Liver (tissue), 8 donors: ENCODE measurements at regions not wholly inside any gene's neighbourhood (a gene's known extent, or its start where the extent isn't known, plus 50 kb on each side); places are given as distances from the start of the nearest gene placed in this dataset.
A peak's percentile ranks its signal among the peaks of the same experiment; 100 is the strongest.

Experiments used
- DNase-seq: peaks from one replicate; pipeline ENCODE4 v3.0.0-alpha.2; 2017; ENCODE audit warnings: low spot score
- H3K27ac ChIP-seq, 2 donors: one replicate each; pipeline ENCODE4 v1.7.0; 2013; ENCODE audit warnings: inconsistent platforms in 2 of 2, low read length in 2 of 2, control low read depth in 1 of 2, low read depth in 1 of 2, mild to moderate bottlenecking in 1 of 2
- H3K27me3 ChIP-seq, 4 donors: one replicate each; pipeline versions ENCODE4 v1.6.1 to v1.7.0; 2013; ENCODE audit warnings: low read length in 3 of 4, inconsistent platforms in 1 of 4, mild to moderate bottlenecking in 1 of 4, moderate library complexity in 1 of 4; ENCODE audit not compliant: control insufficient read depth in 4 of 4, insufficient read depth in 4 of 4
- H3K36me3 ChIP-seq, 4 donors: one replicate each; pipeline versions ENCODE4 v1.6.1 to v1.7.0; 2013; ENCODE audit warnings: low read length in 3 of 4, mild to moderate bottlenecking in 3 of 4, low read depth in 1 of 4, moderate library complexity in 1 of 4; ENCODE audit not compliant: control insufficient read depth in 4 of 4, insufficient read depth in 3 of 4
- H3K4me1 ChIP-seq, 4 donors: one replicate each; pipeline versions ENCODE4 v1.6.1 to v1.7.0; 2013; ENCODE audit warnings: low read length in 3 of 4, mild to moderate bottlenecking in 3 of 4, moderate library complexity in 1 of 4; ENCODE audit not compliant: control insufficient read depth in 4 of 4, insufficient read depth in 4 of 4
- H3K4me3 ChIP-seq, 3 donors: one replicate each; pipeline versions ENCODE4 v1.6.1 to v1.7.0; 2013; ENCODE audit warnings: low read length in 3 of 3, control low read depth in 1 of 3, low read depth in 1 of 3, mild to moderate bottlenecking in 1 of 3
- H3K9ac ChIP-seq, 2 donors: one replicate each; pipeline ENCODE4 v1.7.0; 2013; ENCODE audit warnings: low read length in 2 of 2, mild to moderate bottlenecking in 2 of 2, moderate library complexity in 2 of 2, control low read depth in 1 of 2, low read depth in 1 of 2
- H3K9me3 ChIP-seq, 4 donors: one replicate each; pipeline versions ENCODE4 v1.6.1 to v1.7.0; 2013; ENCODE audit warnings: low read length in 3 of 4; ENCODE audit not compliant: control insufficient read depth in 4 of 4
- ATF3 ChIP-seq: IDR thresholded peaks from 2 replicates; pipeline ENCODE4 v1.6.1; 2016; ENCODE audit warnings: antibody characterized with exemption
- CTCF ChIP-seq: fragments of 150-350 bp; IDR thresholded peaks from 2 replicates; pipeline ENCODE4 v1.5.1; 2017; ENCODE audit warnings: improper control_type of control experiment, low read depth, low read length; ENCODE audit not compliant: missing input control
- EGR1 ChIP-seq, 2 donors: IDR thresholded peaks; 2 replicates each; pipeline ENCODE4 v1.6.1; 2016 to 2018; ENCODE audit warnings: antibody characterized with exemption in 2 of 2, low read depth in 2 of 2
- FOXA1 ChIP-seq: IDR thresholded peaks from 2 replicates; pipeline ENCODE4 v1.6.1; 2016; ENCODE audit warnings: antibody characterized with exemption
- FOXA2 ChIP-seq: IDR thresholded peaks from 2 replicates; pipeline ENCODE4 v1.6.1; 2016; ENCODE audit warnings: antibody characterized with exemption
- GABPA ChIP-seq, 2 donors: IDR thresholded peaks in 1 of 2; conservative IDR thresholded peaks in 1 of 2; 2 replicates each; pipeline ENCODE4 v1.6.1; 2016; ENCODE audit warnings: antibody characterized with exemption in 2 of 2, mild to moderate bottlenecking in 1 of 2, moderate library complexity in 1 of 2
- HNF4A ChIP-seq, 2 donors: conservative IDR thresholded peaks; 2 replicates each; pipeline ENCODE4 v1.6.1; 2016; ENCODE audit warnings: antibody characterized with exemption in 2 of 2, mild to moderate bottlenecking in 2 of 2
- HNF4G ChIP-seq: IDR thresholded peaks from 2 replicates; pipeline ENCODE4 v1.6.1; 2016; ENCODE audit warnings: antibody characterized with exemption
- JUND ChIP-seq, 2 donors: IDR thresholded peaks; 2 replicates each; pipeline ENCODE4 v1.6.1; 2016; ENCODE audit warnings: antibody characterized with exemption in 2 of 2
- MAX ChIP-seq: IDR thresholded peaks from 2 replicates; pipeline ENCODE4 v1.6.1; 2016; ENCODE audit warnings: antibody characterized with exemption
- NR2F2 ChIP-seq: IDR thresholded peaks from 2 replicates; pipeline ENCODE4 v1.6.1; 2016; ENCODE audit warnings: antibody characterized with exemption
- RAD21 ChIP-seq, 2 donors: IDR thresholded peaks; 2 replicates each; pipeline ENCODE4 v1.6.1; 2016; ENCODE audit warnings: antibody characterized with exemption in 2 of 2, mild to moderate bottlenecking in 2 of 2
- REST ChIP-seq: IDR thresholded peaks from 2 replicates; pipeline ENCODE4 v1.6.1; 2016; ENCODE audit warnings: antibody characterized with exemption, mild to moderate bottlenecking
- RXRA ChIP-seq, 2 donors: IDR thresholded peaks; 2 replicates each; pipeline ENCODE4 v1.6.1; 2017 to 2018; ENCODE audit warnings: antibody characterized with exemption in 2 of 2, mild to moderate bottlenecking in 1 of 2
- SP1 ChIP-seq: IDR thresholded peaks from 2 replicates; pipeline ENCODE4 v1.6.1; 2018; ENCODE audit warnings: antibody characterized with exemption, mild to moderate bottlenecking
- TAF1 ChIP-seq: conservative IDR thresholded peaks from 2 replicates; pipeline ENCODE4 v1.6.1; 2016; ENCODE audit warnings: antibody characterized with exemption, mild to moderate bottlenecking
- YY1 ChIP-seq: IDR thresholded peaks from 2 replicates; pipeline ENCODE4 v1.6.1; 2016; ENCODE audit warnings: antibody characterized with exemption, mild to moderate bottlenecking
- ZBTB33 ChIP-seq: IDR thresholded peaks from 2 replicates; pipeline ENCODE4 v1.6.1; 2016; ENCODE audit warnings: antibody characterized with exemption
- WGBS: extraction: QIAGEN DNeasy Blood & Tissue Kit; methylation state at CpG from one replicate; pipeline ENCODE4 v1.1.7; 2013; 5-methylcytosine and 5-hydroxymethylcytosine counted together
- donor health status: healthy.
- donor health status: healthy.
- donor health status: healthy.
- donor health status: healthy.
- donor health status: healthy.

GRCh38 chr3:118713502-118714207 is 321.0 kb downstream of the IGSF11 start:
- DNase-seq, result no peak

GRCh38 chr3:118714800-118715199 is 319.8 kb downstream of the IGSF11 start:
- Histone ChIP-seq H3K27ac (no peak overlapping the region), H3K4me1 (no peaks in the 10 kb centered on the region), H3K9me3 (no peaks in the 10 kb centered on the region), H3K9ac (no peak overlapping the region), H3K27me3 (no peaks in the 10 kb centered on the region), H3K36me3 (no peaks in the 10 kb centered on the region), H3K4me3 (no peak overlapping the region)
- 41% methylated on average over 2 of the region's 2 CpGs for WGBS
- DNase-seq, result no peak
- TF ChIP-seq MAX, result peak; percentile 28
- TF ChIP-seq REST, result no peak
- TF ChIP-seq CTCF, result no peak
- TF ChIP-seq NR2F2, result peak; percentile 48
- no peak for TF ChIP-seq FOXA2
- peak; percentile 58 for TF ChIP-seq YY1
- TF ChIP-seq HNF4A (conservative IDR thresholded peaks at IDR 0.05), result peak; percentile 98
- peak in 1 of 2 donors; percentile 61 for TF ChIP-seq JUND (IDR thresholded peaks at IDR 0.05)
- TF ChIP-seq FOXA1, result no peak
- TF ChIP-seq ZBTB33, result no peak
- no peak for TF ChIP-seq TAF1
- peak; percentile 89 for TF ChIP-seq HNF4G
- TF ChIP-seq RAD21 (IDR thresholded peaks at IDR 0.05), result peak in 1 of 2 donors; percentile 38
- TF ChIP-seq EGR1 (IDR thresholded peaks at IDR 0.05; ENCODE audit: low read depth in 2 of 2), result no peak
- peak; percentile 70 to 76 for TF ChIP-seq RXRA (IDR thresholded peaks at IDR 0.05)
- TF ChIP-seq SP1, result peak; percentile 65
- no peak for TF ChIP-seq ATF3
- no peak for TF ChIP-seq GABPA (IDR thresholded peaks at IDR 0.05 in 1 of 2, conservative IDR thresholded peaks at IDR 0.05 in 1 of 2)

More at GRCh38 chr3:118713502-118714207, 321.0 kb downstream of the IGSF11 start:
- Histone ChIP-seq H3K4me3 (no peak overlapping the region), H3K4me1 (no peaks in the 10 kb centered on the region), H3K27me3 (no peaks in the 10 kb centered on the region), H3K36me3 (no peaks in the 10 kb centered on the region), H3K27ac (no peak overlapping the region), H3K9me3 (no peaks in the 10 kb centered on the region), H3K9ac (no peak overlapping the region)
- WGBS, result 77% methylated on average over 3 of the region's 3 CpGs
- TF ChIP-seq TAF1, result no peak
- TF ChIP-seq SP1, result no peak
- TF ChIP-seq JUND (IDR thresholded peaks at IDR 0.05), result no peak
- no peak for TF ChIP-seq RXRA (IDR thresholded peaks at IDR 0.05)
- TF ChIP-seq HNF4A (conservative IDR thresholded peaks at IDR 0.05), result no peak
- no peak for TF ChIP-seq RAD21 (IDR thresholded peaks at IDR 0.05)
- no peak for TF ChIP-seq MAX
